ENCODE measurements at regions not wholly inside any gene's neighbourhood (a gene's known extent, or its start where the extent isn't known, plus 50 kb on each side); places are given as distances from the start of the nearest gene placed in this dataset.
A peak's percentile ranks its signal among the peaks of the same experiment; 100 is the strongest.

GRCh38 chr21:24131056-24131455, 1476.2 kb downstream of the MRPL39 start:
- no peak for DNase-seq
- in situ Hi-C loops (cut with HindIII; ENCODE audit: low pct_ligation_motif_present, low pct_unique_long_range_greater_than_20kb, low sequenced_read_pairs), result no loop called here

GRCh38 chr21:24127651-24128050, 1479.6 kb downstream of the MRPL39 start:
- in situ Hi-C loops (cut with HindIII; ENCODE audit: low pct_ligation_motif_present, low pct_unique_long_range_greater_than_20kb, low sequenced_read_pairs), result no loop called here
- DNase-seq, result no peak

GRCh38 chr21:24123785-24124184, 1483.5 kb downstream of the MRPL39 start:
- DNase-seq, result no peak
- in situ Hi-C loops (cut with HindIII; ENCODE audit: low pct_ligation_motif_present, low pct_unique_long_range_greater_than_20kb, low sequenced_read_pairs), result no loop called here

- in situ Hi-C loops (cut with HindIII; ENCODE audit: low pct_ligation_motif_present, low pct_unique_long_range_greater_than_20kb, low sequenced_read_pairs), result no loop called here
- no peak for DNase-seq
These were observed 1488.4 kb downstream of the MRPL39 start for GRCh38 chr21:24118738-24119459.

- in situ Hi-C loops (cut with HindIII; ENCODE audit: low pct_ligation_motif_present, low pct_unique_long_range_greater_than_20kb, low sequenced_read_pairs), result no loop called here
These were observed 1492.1 kb downstream of the MRPL39 start for GRCh38 chr21:24115141-24115540.

GRCh38 chr21:24112020-24112419, 1495.3 kb downstream of the MRPL39 start:
- in situ Hi-C loops (cut with HindIII; ENCODE audit: low pct_ligation_motif_present, low pct_unique_long_range_greater_than_20kb, low sequenced_read_pairs), result no loop called here
- no peak for DNase-seq

More at GRCh38 chr21:24115141-24115540, 1492.1 kb downstream of the MRPL39 start:
- DNase-seq, result no peak

- in situ Hi-C loops (cut with HindIII; ENCODE audit: low pct_ligation_motif_present, low pct_unique_long_range_greater_than_20kb, low sequenced_read_pairs), result no loop called here
- DNase-seq, result no peak
These were observed 1496.4 kb downstream of the MRPL39 start for GRCh38 chr21:24110846-24111245.

- no peak for DNase-seq
- in situ Hi-C loops (cut with HindIII; ENCODE audit: low pct_ligation_motif_present, low pct_unique_long_range_greater_than_20kb, low sequenced_read_pairs), result no loop called here
These were observed 1510.1 kb downstream of the MRPL39 start for GRCh38 chr21:24097181-24097580.

- DNase-seq, result no peak
- in situ Hi-C loops (cut with HindIII; ENCODE audit: low pct_ligation_motif_present, low pct_unique_long_range_greater_than_20kb, low sequenced_read_pairs), result no loop called here
These were observed 1510.6 kb downstream of the MRPL39 start for GRCh38 chr21:24096651-24097050.

GRCh38 chr21:24093032-24093431, 1514.2 kb downstream of the MRPL39 start:
- DNase-seq, result no peak
- in situ Hi-C loops (cut with HindIII; ENCODE audit: low pct_ligation_motif_present, low pct_unique_long_range_greater_than_20kb, low sequenced_read_pairs), result no loop called here

- in situ Hi-C loops (cut with HindIII; ENCODE audit: low pct_ligation_motif_present, low pct_unique_long_range_greater_than_20kb, low sequenced_read_pairs), result no loop called here
- DNase-seq, result peak; percentile 0
These were observed 1531.1 kb downstream of the MRPL39 start for GRCh38 chr21:24076179-24076578.

GRCh38 chr21:24055696-24056095, 1551.6 kb downstream of the MRPL39 start:
- in situ Hi-C loops (cut with HindIII; ENCODE audit: low pct_ligation_motif_present, low pct_unique_long_range_greater_than_20kb, low sequenced_read_pairs), result no loop called here
- no peak for DNase-seq

GRCh38 chr21:24050231-24050630, 1557.0 kb downstream of the MRPL39 start:
- in situ Hi-C loops (cut with HindIII; ENCODE audit: low pct_ligation_motif_present, low pct_unique_long_range_greater_than_20kb, low sequenced_read_pairs), result no loop called here
- DNase-seq, result no peak

- no peak for DNase-seq
- in situ Hi-C loops (cut with HindIII; ENCODE audit: low pct_ligation_motif_present, low pct_unique_long_range_greater_than_20kb, low sequenced_read_pairs), result no loop called here
These were observed 1560.3 kb downstream of the MRPL39 start for GRCh38 chr21:24046829-24047443.

- peak; percentile 86 for DNase-seq
- in situ Hi-C loops (cut with HindIII; ENCODE audit: low pct_ligation_motif_present, low pct_unique_long_range_greater_than_20kb, low sequenced_read_pairs), result no loop called here
These were observed 1561.5 kb downstream of the MRPL39 start for GRCh38 chr21:24045775-24046215.

- no peak for DNase-seq
- in situ Hi-C loops (cut with HindIII; ENCODE audit: low pct_ligation_motif_present, low pct_unique_long_range_greater_than_20kb, low sequenced_read_pairs), result no loop called here
These were observed 1561.9 kb downstream of the MRPL39 start for GRCh38 chr21:24045373-24045772.

- DNase-seq, result no peak
- in situ Hi-C loops (cut with HindIII; ENCODE audit: low pct_ligation_motif_present, low pct_unique_long_range_greater_than_20kb, low sequenced_read_pairs), result no loop called here
These were observed 1564.6 kb downstream of the MRPL39 start for GRCh38 chr21:24042687-24043086.

GRCh38 chr21:24032709-24033232, 1574.5 kb downstream of the MRPL39 start:
- DNase-seq, result no peak
- in situ Hi-C loops (cut with HindIII; ENCODE audit: low pct_ligation_motif_present, low pct_unique_long_range_greater_than_20kb, low sequenced_read_pairs), result no loop called here

GRCh38 chr21:24027396-24027795, 1579.9 kb downstream of the MRPL39 start:
- in situ Hi-C loops (cut with HindIII; ENCODE audit: low pct_ligation_motif_present, low pct_unique_long_range_greater_than_20kb, low sequenced_read_pairs), result no loop called here
- DNase-seq, result no peak

- in situ Hi-C loops (cut with HindIII; ENCODE audit: low pct_ligation_motif_present, low pct_unique_long_range_greater_than_20kb, low sequenced_read_pairs), result no loop called here
- no peak for DNase-seq
These were observed 1582.2 kb downstream of the MRPL39 start for GRCh38 chr21:24025101-24025500.

Measured in ACHN (cell line).